Left colon (tissue), 2 donors: ENCODE measurements at regions not wholly inside any gene's neighbourhood (a gene's known extent, or its start where the extent isn't known, plus 50 kb on each side); places are given as distances from the start of the nearest gene placed in this dataset.

ENCODE experiments used
- ATAC-seq: fragments of 200-7000 bp; cut with Tn5 transposase; one replicate; pipeline ENCODE4 v1.9.1; 2020; ENCODE audit warnings: mild to moderate bottlenecking, moderate library complexity
- DNase-seq, 2 donors: peaks; one replicate each; pipeline ENCODE4 v3.0.0-alpha.2; 2020
- intact Hi-C, 2 donors: fragments of 100-400 bp; cut with DNase I in 1 of 2; cut with micrococcal nuclease in 1 of 2; formaldehyde crosslinking; loops; one replicate each; pipeline versions ENCODE4 v1.11.2 to v1.14.0; 2022; cut with DNase I, micrococcal nuclease
- donor health status: DM: no; HTN: no; CAD: no.
- donor health status: DM: yes; HTN: yes; CAD: no.

DNA sequence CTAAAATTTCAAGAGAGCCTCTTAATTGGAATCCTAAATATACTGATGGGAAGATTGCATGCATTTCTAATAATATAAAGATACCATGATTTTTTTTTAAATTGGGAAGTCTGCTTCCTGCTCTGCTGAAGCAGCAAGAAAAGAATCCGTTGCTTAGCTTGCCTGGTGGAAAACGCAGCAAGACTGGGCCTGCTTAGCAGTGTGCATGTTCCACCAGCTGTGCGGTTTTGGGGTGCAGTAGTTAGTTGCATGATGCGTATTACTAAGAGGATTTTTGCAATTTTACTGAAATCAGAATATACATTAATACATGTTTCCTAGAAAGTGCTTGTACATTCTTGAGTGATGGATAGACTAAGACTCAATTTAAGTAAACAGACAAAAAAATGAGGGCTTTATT is 319.9 kb downstream of the CMPK2 start:
- intact Hi-C loops: no loop called here
- DNase-seq: no peak
- ATAC-seq: no peak

GRCh38 chr2:6554466-6554865 is 311.2 kb downstream of the CMPK2 start:
- intact Hi-C loops: no loop called here
- ATAC-seq (no peak), DNase-seq (no peak)

- DNase-seq (no peak), ATAC-seq (no peak)
- intact Hi-C loops: no loop called here
These were observed 309.0 kb downstream of the CMPK2 start for GRCh38 chr2:6556755-6557154.

DNA sequence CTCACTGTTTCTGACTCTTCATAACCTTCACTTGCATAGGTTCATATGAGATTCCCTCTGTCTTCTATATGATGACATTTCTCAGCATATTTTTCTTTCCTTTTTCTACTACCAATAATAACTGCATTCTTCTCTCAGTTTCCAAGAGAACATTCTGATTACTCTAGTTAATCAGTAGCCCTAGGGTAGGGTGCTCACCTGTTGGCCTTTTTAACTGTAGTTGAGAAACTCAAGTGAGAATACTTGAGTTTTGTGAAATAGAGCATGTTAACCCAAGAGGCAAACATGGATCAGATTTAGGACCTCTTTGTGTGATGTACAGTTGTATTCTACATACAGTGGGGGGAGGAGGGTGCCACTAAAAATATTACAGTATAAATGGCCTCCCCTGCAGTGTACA is 308.0 kb downstream of the CMPK2 start:
- intact Hi-C loops: no loop called here
- ATAC-seq (no peak), DNase-seq (no peak)

- intact Hi-C loops: no loop called here
- ATAC-seq: no peak
- no peak for DNase-seq
These were observed 302.9 kb downstream of the CMPK2 start for GRCh38 chr2:6562771-6563170.

- intact Hi-C loops: no loop called here
- ATAC-seq (no peak), DNase-seq (no peak)
These were observed 301.4 kb downstream of the CMPK2 start for GRCh38 chr2:6564326-6564725.

DNA sequence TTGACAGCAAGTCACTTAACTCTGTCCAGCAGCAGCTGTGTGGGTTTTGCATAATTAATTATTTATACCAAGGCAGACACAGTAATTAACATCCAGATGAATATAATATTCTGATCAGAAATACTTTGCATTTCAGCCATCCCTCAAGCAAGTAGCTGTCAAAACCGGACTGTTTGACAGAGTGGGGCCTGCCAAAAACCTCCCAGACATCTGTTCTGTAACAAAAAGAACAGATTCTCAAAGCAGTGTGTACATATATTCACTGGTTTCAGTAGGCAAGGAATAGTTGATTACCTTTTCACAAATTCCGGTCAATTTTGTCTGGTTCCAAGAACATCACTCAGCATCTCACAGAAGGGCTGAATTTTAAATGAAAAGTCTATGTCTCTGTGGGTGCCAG is 291.6 kb downstream of the CMPK2 start:
- no peak for ATAC-seq
- DNase-seq: no peak
- intact Hi-C loops: no loop called here

- no peak for ATAC-seq
- DNase-seq: no peak
- intact Hi-C loops: no loop called here
These were observed 289.4 kb downstream of the CMPK2 start for GRCh38 chr2:6576302-6576701.

DNA sequence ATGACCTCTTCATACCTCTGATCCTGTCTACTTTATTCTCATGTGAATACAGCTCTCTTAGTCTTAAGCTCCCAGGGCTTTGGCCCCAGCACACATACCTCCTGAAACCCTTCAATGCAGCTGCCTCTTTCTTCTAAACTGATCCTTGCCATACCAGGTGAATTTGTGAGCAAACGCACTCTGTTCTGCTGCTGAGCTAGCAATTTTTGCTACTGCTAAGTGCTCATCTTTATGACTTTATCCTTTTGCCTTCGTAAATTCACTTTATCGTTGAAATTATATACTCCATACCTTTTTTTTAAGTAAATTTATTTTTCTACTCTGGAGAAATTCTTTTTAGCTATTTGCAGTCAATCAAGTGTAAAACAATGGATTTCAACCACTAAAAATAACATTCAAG is 287.7 kb downstream of the CMPK2 start:
- no peak for ATAC-seq

DNA sequence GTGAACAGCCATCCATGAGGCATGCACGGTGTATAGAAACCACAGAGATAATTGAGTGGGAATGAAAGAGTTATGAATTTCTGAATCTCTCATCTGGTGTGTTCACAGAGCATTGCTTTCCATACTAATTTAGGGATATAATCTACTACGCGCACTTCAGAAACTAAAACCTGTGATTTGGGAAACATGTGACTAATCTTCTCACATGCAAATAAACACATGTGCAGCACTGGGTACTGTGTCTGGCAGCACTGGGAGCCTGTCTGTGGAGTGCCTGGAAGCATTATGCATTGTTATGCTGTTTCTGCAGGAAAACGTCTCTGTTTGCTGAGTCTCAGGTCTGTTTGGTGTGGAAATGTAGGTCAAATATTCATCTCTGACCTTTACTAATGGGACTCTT is 287.3 kb downstream of the CMPK2 start:
- ATAC-seq (no peak), DNase-seq (no peak)
- intact Hi-C loops: no loop called here

More for the DNA sequence above, 287.7 kb downstream of the CMPK2 start:
- intact Hi-C loops: no loop called here
- no peak for DNase-seq

DNA sequence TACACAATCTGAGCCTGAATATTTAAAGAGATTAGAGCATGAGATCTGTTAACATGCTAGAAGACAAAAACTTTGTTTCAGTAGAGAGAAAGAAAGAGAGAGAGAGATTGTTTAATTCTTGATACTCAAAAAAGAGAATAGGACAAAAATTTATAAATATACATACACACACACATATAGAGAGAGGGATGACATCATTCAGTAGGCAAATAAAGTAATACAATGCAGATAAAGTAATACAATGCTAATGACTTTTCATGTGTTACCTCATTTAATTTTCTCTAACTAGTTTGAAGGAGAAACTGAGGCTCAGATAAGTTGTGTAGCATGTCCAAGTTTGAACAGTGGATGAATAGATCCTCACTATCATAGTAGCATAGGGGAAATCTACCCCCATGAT is 286.4 kb downstream of the CMPK2 start:
- intact Hi-C loops: no loop called here
- DNase-seq (no peak), ATAC-seq (no peak)

DNA sequence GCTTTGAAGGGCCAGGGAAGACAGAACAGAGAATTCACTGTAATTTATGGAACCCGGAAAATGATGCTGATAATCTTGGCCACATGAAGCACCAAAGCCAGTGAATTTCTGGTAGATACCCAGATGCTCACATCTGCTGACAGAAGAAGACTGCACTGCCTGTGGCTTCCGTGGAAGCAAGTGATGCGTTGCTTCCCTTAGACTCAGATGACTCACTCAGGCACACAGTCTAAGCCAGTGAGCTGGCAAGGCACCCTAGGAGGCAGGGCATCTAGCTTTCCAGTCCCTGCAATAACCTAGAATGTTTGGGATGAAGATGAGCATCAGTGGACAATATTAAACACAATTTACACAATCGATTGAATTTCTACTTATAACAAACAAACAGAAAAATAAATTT is 284.7 kb downstream of the CMPK2 start:
- DNase-seq: no peak
- ATAC-seq: no peak
- intact Hi-C loops: no loop called here

GRCh38 chr2:6589150-6589549 is 276.6 kb downstream of the CMPK2 start:
- intact Hi-C loops: no loop called here
- DNase-seq: no peak
- ATAC-seq: no peak

GRCh38 chr2:6590442-6590841 is 275.3 kb downstream of the CMPK2 start:
- no peak for DNase-seq
- intact Hi-C loops: no loop called here

GRCh38 chr2:6602471-6602870 is 263.2 kb downstream of the CMPK2 start:
- intact Hi-C loops: no loop called here
- no peak for ATAC-seq

More at GRCh38 chr2:6590442-6590841, 275.3 kb downstream of the CMPK2 start:
- no peak for ATAC-seq

GRCh38 chr2:6605836-6606505 is 259.7 kb downstream of the CMPK2 start:
- DNase-seq (no peak), ATAC-seq (no peak)
- intact Hi-C loops: no loop called here

More at GRCh38 chr2:6602471-6602870, 263.2 kb downstream of the CMPK2 start:
- no peak for DNase-seq

- ATAC-seq (no peak), DNase-seq (no peak)
- intact Hi-C loops: no loop called here
These were observed 247.9 kb downstream of the CMPK2 start for GRCh38 chr2:6617794-6618193.

DNA sequence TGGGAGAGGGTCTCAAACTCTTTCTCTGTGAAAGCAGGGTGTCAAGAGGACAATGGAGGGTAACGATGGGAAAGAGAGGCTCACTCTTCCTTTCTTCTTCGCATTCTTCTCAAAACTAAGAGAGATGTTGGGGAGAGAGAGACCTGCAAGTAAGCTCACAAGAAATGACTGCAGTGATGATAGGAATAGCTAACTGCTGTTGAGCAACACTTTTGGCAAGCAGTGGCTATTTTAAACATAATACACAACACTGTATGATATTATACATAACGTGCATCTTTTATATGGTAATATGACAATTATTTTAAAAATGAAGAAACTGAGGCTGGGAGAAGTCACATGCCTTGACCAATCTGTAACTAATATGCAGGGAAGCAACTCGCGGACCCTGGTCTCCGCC is 247.5 kb downstream of the CMPK2 start:
- ATAC-seq: no peak
- intact Hi-C loops: no loop called here

GRCh38 chr2:6623746-6624145 is 242.0 kb downstream of the CMPK2 start:
- intact Hi-C loops: no loop called here
- ATAC-seq (no peak), DNase-seq (no peak)

More for the DNA sequence above, 247.5 kb downstream of the CMPK2 start:
- no peak for DNase-seq

DNA sequence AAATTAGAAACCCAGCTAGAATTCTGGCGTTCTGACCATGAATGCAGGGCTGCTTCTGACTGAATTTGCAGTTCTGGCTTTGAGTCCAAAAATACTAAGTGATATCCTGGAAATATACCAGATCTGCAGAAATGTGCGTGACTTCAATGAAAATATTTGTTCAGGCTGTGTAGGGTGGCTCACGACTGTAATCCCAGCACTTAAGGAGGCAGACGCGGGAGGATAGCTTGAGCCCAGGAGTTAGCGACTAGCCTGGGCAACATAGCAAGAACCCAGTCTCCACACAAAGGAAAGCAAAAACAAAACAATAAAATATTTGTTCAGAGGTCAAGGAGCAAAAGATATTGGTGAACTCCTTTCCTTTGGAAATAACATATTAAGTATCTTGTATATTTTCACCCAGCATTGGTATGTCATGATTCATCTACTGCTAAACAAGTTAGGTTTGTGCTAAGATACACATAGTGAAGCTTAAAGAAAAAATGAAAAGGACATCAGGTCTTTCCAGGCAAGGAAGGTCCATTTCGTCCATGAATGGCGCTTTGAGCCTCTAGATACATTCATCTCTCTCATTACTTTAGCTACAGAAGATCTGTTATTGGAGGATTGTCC is 239.2 kb downstream of the CMPK2 start:
- intact Hi-C loops: no loop called here
- ATAC-seq (no peak), DNase-seq (no peak)

DNA sequence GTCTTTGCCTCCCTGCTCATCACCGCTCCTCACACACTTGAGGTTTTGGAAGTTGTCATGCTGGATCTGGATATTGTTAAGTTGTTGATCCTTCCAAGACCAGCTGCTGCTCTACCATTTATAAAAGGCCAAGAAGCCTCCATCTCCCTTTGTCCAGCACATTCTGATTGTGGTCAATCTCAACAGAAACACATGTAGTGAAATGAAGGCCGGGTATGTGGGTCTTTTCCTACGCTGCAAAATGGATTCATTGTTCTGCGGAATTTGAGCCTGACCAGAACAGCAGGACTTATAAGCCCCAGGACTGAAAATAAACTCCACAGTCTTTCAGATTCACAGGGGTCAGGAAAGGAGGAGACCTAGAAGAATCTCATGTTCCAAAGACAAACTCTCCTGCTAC is 238.4 kb downstream of the CMPK2 start:
- ATAC-seq: no peak
- no peak for DNase-seq
- intact Hi-C loops: no loop called here
